ENCODE measurements at regions not wholly inside any gene's neighbourhood (a gene's known extent, or its start where the extent isn't known, plus 50 kb on each side); places are given as distances from the start of the nearest gene placed in this dataset.

DNA sequence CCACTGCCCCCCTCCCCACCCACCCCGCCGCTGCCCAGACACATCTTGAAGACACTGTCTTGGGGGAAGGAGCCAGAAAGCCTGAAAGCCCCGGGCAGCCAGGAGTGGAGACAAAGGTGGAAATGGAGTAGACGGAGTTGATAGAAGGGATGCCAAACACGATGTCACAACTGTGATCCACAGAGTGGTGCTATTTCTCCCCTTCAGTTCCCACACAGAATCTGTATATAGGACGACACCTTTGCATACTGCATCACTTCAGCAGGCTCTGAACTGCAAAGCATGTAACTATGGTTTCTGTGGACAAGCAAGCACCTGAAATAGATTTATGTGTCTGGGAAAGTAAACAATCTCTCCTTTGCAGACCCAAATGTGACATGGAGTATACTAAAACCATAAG lies 56.4 kb upstream of the F13A1 start:
- TF ChIP-seq POLR2A (IDR thresholded peaks at IDR 0.05): no peak
- DNase-seq: no peak
- WGBS, 3 donors: 70 to 81% (median 74%) methylated on average over 6 of the region's 6 CpGs
- H3K27me3 ChIP-seq: no peaks in the 10 kb centered on the region
- intact Hi-C loops (cut with DNase I): no loop called here
- no peaks in the 10 kb centered on the region for H3K9me3 ChIP-seq
- H3K27ac ChIP-seq: no peak overlapping the region
- H3K36me3 ChIP-seq: no peaks in the 10 kb centered on the region
- no peak overlapping the region for H3K4me3 ChIP-seq
- H3K4me1 ChIP-seq (ENCODE audit: insufficient read depth): no peaks in the 10 kb centered on the region

- intact Hi-C loops (cut with DNase I): no loop called here
These were observed 57.2 kb upstream of the F13A1 start for GRCh38 chr6:6377621-6378020.

DNA sequence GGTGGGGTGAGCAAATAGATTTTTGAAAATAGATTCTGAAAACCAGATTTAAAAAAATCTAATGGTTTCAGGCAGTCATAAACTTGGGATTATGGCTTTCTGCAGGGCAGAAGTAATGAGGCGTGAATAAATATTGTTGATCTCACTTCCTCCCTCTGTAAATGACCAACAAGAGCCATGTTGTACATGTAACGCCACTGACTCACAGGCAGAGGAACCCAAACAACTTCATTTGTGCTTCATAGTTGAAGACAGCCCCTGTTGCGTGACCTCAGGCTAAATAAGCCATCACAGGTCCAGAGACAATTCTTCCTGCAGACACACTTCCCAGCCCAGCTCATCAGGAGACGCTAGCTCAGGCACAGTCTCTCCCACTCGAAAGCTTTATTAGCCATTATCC lies 59.1 kb upstream of the F13A1 start:
- TF ChIP-seq EP300 (IDR thresholded peaks at IDR 0.05): no peak
- TF ChIP-seq, protein P1, sequence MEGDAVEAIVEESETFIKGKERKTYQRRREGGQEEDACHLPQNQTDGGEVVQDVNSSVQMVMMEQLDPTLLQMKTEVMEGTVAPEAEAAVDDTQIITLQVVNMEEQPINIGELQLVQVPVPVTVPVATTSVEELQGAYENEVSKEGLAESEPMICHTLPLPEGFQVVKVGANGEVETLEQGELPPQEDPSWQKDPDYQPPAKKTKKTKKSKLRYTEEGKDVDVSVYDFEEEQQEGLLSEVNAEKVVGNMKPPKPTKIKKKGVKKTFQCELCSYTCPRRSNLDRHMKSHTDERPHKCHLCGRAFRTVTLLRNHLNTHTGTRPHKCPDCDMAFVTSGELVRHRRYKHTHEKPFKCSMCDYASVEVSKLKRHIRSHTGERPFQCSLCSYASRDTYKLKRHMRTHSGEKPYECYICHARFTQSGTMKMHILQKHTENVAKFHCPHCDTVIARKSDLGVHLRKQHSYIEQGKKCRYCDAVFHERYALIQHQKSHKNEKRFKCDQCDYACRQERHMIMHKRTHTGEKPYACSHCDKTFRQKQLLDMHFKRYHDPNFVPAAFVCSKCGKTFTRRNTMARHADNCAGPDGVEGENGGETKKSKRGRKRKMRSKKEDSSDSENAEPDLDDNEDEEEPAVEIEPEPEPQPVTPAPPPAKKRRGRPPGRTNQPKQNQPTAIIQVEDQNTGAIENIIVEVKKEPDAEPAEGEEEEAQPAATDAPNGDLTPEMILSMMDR (IDR thresholded peaks at IDR 0.05): no peak
- no peak for TF ChIP-seq POLR2A (IDR thresholded peaks at IDR 0.05)
- H3K27ac ChIP-seq: no peak overlapping the region
- H3K4me3 ChIP-seq: no peak overlapping the region
- no peak for DNase-seq
- H3K27me3 ChIP-seq: no peaks in the 10 kb centered on the region
- H3K4me1 ChIP-seq (ENCODE audit: insufficient read depth): no peaks in the 10 kb centered on the region
- H3K36me3 ChIP-seq: no peaks in the 10 kb centered on the region
- no peaks in the 10 kb centered on the region for H3K9me3 ChIP-seq
- 74 to 78% (median 77%) methylated on average over 5 of the region's 5 CpGs for WGBS, 3 donors
- intact Hi-C loops (cut with DNase I): no loop called here

More at GRCh38 chr6:6377621-6378020, 57.2 kb upstream of the F13A1 start:
- H3K27ac ChIP-seq: no peak overlapping the region
- TF ChIP-seq EP300 (IDR thresholded peaks at IDR 0.05) (no peak), POLR2A (IDR thresholded peaks at IDR 0.05) (no peak)
- TF ChIP-seq, protein P1 (IDR thresholded peaks at IDR 0.05): no peak
- H3K4me3 ChIP-seq: no peak overlapping the region
- 82 to 91% (median 88%) methylated on average over 6 of the region's 6 CpGs for WGBS, 3 donors
- no peaks in the 10 kb centered on the region for H3K4me1 ChIP-seq (ENCODE audit: insufficient read depth)
- H3K36me3 ChIP-seq: no peaks in the 10 kb centered on the region
- H3K9me3 ChIP-seq: no peaks in the 10 kb centered on the region
- H3K27me3 ChIP-seq: no peaks in the 10 kb centered on the region
- no peak for DNase-seq

GRCh38 chr6:6384520-6384919 lies 64.1 kb upstream of the F13A1 start:
- H3K9me3 ChIP-seq: no peaks in the 10 kb centered on the region
- no peak for DNase-seq
- intact Hi-C loops (cut with DNase I): no loop called here
- 35 to 57% (median 40%) methylated on average over 7 of the region's 7 CpGs for WGBS, 3 donors
- H3K27me3 ChIP-seq: no peaks in the 10 kb centered on the region
- H3K4me3 ChIP-seq: no peak overlapping the region
- no peaks in the 10 kb centered on the region for H3K36me3 ChIP-seq
- H3K27ac ChIP-seq: no peak overlapping the region
- no peak for TF ChIP-seq POLR2A (IDR thresholded peaks at IDR 0.05)
- TF ChIP-seq, protein P1 (IDR thresholded peaks at IDR 0.05): no peak
- TF ChIP-seq EP300 (IDR thresholded peaks at IDR 0.05): no peak
- H3K4me1 ChIP-seq (ENCODE audit: insufficient read depth): no peaks in the 10 kb centered on the region

DNA sequence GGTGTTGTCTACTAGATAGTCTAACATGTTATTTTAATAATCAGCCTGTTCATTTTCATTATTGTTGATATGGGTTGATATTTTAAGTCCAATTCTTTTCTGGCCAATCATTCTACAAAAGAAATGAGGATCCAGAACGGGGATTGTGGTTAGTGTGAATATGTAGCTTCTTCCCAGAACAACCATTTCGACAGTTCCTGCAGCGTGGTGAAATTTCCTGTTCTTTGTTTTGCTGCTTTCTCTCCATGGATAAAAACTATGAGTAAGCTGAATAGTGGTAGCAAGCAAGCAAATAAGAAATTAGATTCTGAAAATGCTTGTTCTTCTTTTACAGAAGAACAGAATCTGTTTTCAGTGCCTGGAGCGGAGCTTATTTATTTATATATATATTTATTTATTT lies 65.5 kb upstream of the F13A1 start:
- Histone ChIP-seq H3K4me1 (ENCODE audit: insufficient read depth) (no peaks in the 10 kb centered on the region), H3K27ac (no peak overlapping the region), H3K4me3 (no peak overlapping the region), H3K36me3 (no peaks in the 10 kb centered on the region), H3K9me3 (no peaks in the 10 kb centered on the region), H3K27me3 (no peaks in the 10 kb centered on the region)
- no peak for DNase-seq
- intact Hi-C loops (cut with DNase I): no loop called here
- no peak for TF ChIP-seq EP300 (IDR thresholded peaks at IDR 0.05)
- no peak for TF ChIP-seq POLR2A (IDR thresholded peaks at IDR 0.05)
- 69 to 76% (median 75%) methylated on average over 4 of the region's 4 CpGs for WGBS, 3 donors
